ENCODE measurements at regions not wholly inside any gene's neighbourhood (a gene's known extent, or its start where the extent isn't known, plus 50 kb on each side); places are given as distances from the start of the nearest gene placed in this dataset.

- Histone ChIP-seq H3K4me3 (no peak overlapping the region), H3K27me3 (replicated peaks) (no peaks in the 10 kb centered on the region), H3K9me3 (replicated peaks) (no peaks in the 10 kb centered on the region), H3K4me1 (replicated peaks) (peaks cover 30% of the 10 kb centered on the region), H3K27ac (peak overlapping the region; percentile 78), H3K36me3 (no peaks in the 10 kb centered on the region)
- peak; percentile 50 to 80 for DNase-seq (ENCODE audit: low read depth in 1 of 2, low spot score in 2 of 2)
Observed at GRCh38 chr9:81833563-81834345, 94.5 kb upstream of the SPATA31D4 start.

- Histone ChIP-seq H3K36me3 (no peaks in the 10 kb centered on the region), H3K27me3 (replicated peaks) (no peaks in the 10 kb centered on the region), H3K27ac (no peak overlapping the region), H3K4me1 (replicated peaks) (peaks cover 16% of the 10 kb centered on the region), H3K4me3 (no peak overlapping the region), H3K9me3 (replicated peaks) (no peaks in the 10 kb centered on the region)
- no peak for DNase-seq (ENCODE audit: low read depth in 1 of 2, low spot score in 2 of 2)
Observed at GRCh38 chr9:81841333-81841732, 86.9 kb upstream of the SPATA31D4 start.

GRCh38 chr9:81844131-81844567 lies 84.1 kb upstream of the SPATA31D4 start:
- Histone ChIP-seq H3K4me3 (no peak overlapping the region), H3K27me3 (replicated peaks) (no peaks in the 10 kb centered on the region), H3K27ac (no peak overlapping the region), H3K9me3 (replicated peaks) (no peaks in the 10 kb centered on the region), H3K4me1 (replicated peaks) (peaks cover 32% of the 10 kb centered on the region), H3K36me3 (no peaks in the 10 kb centered on the region)
- no peak for DNase-seq (ENCODE audit: low read depth in 1 of 2, low spot score in 2 of 2)

GRCh38 chr9:81847181-81847915 lies 80.9 kb upstream of the SPATA31D4 start:
- H3K4me3 ChIP-seq: no peak overlapping the region
- no peaks in the 10 kb centered on the region for H3K27me3 ChIP-seq (replicated peaks)

GRCh38 chr9:81848472-81848871 lies 79.8 kb upstream of the SPATA31D4 start:
- Histone ChIP-seq H3K4me1 (replicated peaks) (peaks cover 28% of the 10 kb centered on the region), H3K27ac (peak overlapping the region; percentile 27; the same call in 1 of the 2 replicates), H3K27me3 (replicated peaks) (no peaks in the 10 kb centered on the region), H3K36me3 (no peaks in the 10 kb centered on the region), H3K9me3 (replicated peaks) (no peaks in the 10 kb centered on the region), H3K4me3 (no peak overlapping the region)
- peak in 1 of 2 experiments; percentile 44 for DNase-seq (ENCODE audit: low read depth in 1 of 2, low spot score in 2 of 2)

More at GRCh38 chr9:81847181-81847915, 80.9 kb upstream of the SPATA31D4 start:
- no peak overlapping the region for H3K27ac ChIP-seq
- no peak for DNase-seq (ENCODE audit: low read depth in 1 of 2, low spot score in 2 of 2)
- no peaks in the 10 kb centered on the region for H3K36me3 ChIP-seq
- no peaks in the 10 kb centered on the region for H3K9me3 ChIP-seq (replicated peaks)
- peaks cover 36% of the 10 kb centered on the region for H3K4me1 ChIP-seq (replicated peaks)

- peaks cover 26% of the 10 kb centered on the region for H3K4me1 ChIP-seq (replicated peaks)
- no peak overlapping the region for H3K27ac ChIP-seq
- no peak for DNase-seq (ENCODE audit: low read depth in 1 of 2, low spot score in 2 of 2)
- no peaks in the 10 kb centered on the region for H3K36me3 ChIP-seq
- H3K27me3 ChIP-seq (replicated peaks): no peaks in the 10 kb centered on the region
- no peaks in the 10 kb centered on the region for H3K9me3 ChIP-seq (replicated peaks)
- no peak overlapping the region for H3K4me3 ChIP-seq
Observed at GRCh38 chr9:81849631-81850259, 78.5 kb upstream of the SPATA31D4 start.

GRCh38 chr9:81850724-81851123 lies 77.5 kb upstream of the SPATA31D4 start:
- no peak overlapping the region for H3K27ac ChIP-seq
- H3K36me3 ChIP-seq: no peaks in the 10 kb centered on the region
- no peaks in the 10 kb centered on the region for H3K27me3 ChIP-seq (replicated peaks)
- peaks cover 34% of the 10 kb centered on the region for H3K4me1 ChIP-seq (replicated peaks)
- no peaks in the 10 kb centered on the region for H3K9me3 ChIP-seq (replicated peaks)
- DNase-seq (ENCODE audit: low read depth in 1 of 2, low spot score in 2 of 2): no peak
- no peak overlapping the region for H3K4me3 ChIP-seq

GRCh38 chr9:81851340-81851739 lies 76.9 kb upstream of the SPATA31D4 start:
- peaks cover 39% of the 10 kb centered on the region for H3K4me1 ChIP-seq (replicated peaks)
- H3K36me3 ChIP-seq: no peaks in the 10 kb centered on the region
- no peaks in the 10 kb centered on the region for H3K9me3 ChIP-seq (replicated peaks)
- no peak overlapping the region for H3K4me3 ChIP-seq
- H3K27ac ChIP-seq: no peak overlapping the region
- H3K27me3 ChIP-seq (replicated peaks): no peaks in the 10 kb centered on the region
- no peak for DNase-seq (ENCODE audit: low read depth in 1 of 2, low spot score in 2 of 2)

GRCh38 chr9:81852820-81853219 lies 75.4 kb upstream of the SPATA31D4 start:
- no peak overlapping the region for H3K27ac ChIP-seq
- no peaks in the 10 kb centered on the region for H3K9me3 ChIP-seq (replicated peaks)
- peaks cover 36% of the 10 kb centered on the region for H3K4me1 ChIP-seq (replicated peaks)
- no peak for DNase-seq (ENCODE audit: low read depth in 1 of 2, low spot score in 2 of 2)
- no peaks in the 10 kb centered on the region for H3K36me3 ChIP-seq
- H3K27me3 ChIP-seq (replicated peaks): no peaks in the 10 kb centered on the region
- H3K4me3 ChIP-seq: no peak overlapping the region

GRCh38 chr9:81855538-81855937 lies 72.7 kb upstream of the SPATA31D4 start:
- Histone ChIP-seq H3K36me3 (no peaks in the 10 kb centered on the region), H3K27me3 (replicated peaks) (no peaks in the 10 kb centered on the region), H3K4me1 (replicated peaks) (peaks cover 16% of the 10 kb centered on the region), H3K9me3 (replicated peaks) (no peaks in the 10 kb centered on the region), H3K4me3 (no peak overlapping the region), H3K27ac (peak overlapping the region; percentile 70)
- DNase-seq (ENCODE audit: low read depth in 1 of 2, low spot score in 2 of 2): peak in 1 of 2 experiments; percentile 75

GRCh38 chr9:81858657-81859430 lies 69.4 kb upstream of the SPATA31D4 start:
- Histone ChIP-seq H3K4me1 (replicated peaks) (peaks cover 21% of the 10 kb centered on the region), H3K27me3 (replicated peaks) (no peaks in the 10 kb centered on the region), H3K27ac (no peak overlapping the region), H3K36me3 (no peaks in the 10 kb centered on the region), H3K4me3 (no peak overlapping the region), H3K9me3 (replicated peaks) (no peaks in the 10 kb centered on the region)
- DNase-seq (ENCODE audit: low read depth in 1 of 2, low spot score in 2 of 2): no peak

- no peak for DNase-seq (ENCODE audit: low read depth in 1 of 2, low spot score in 2 of 2)
- Histone ChIP-seq H3K27me3 (replicated peaks) (no peaks in the 10 kb centered on the region), H3K9me3 (replicated peaks) (no peaks in the 10 kb centered on the region), H3K4me3 (no peak overlapping the region), H3K27ac (no peak overlapping the region), H3K36me3 (no peaks in the 10 kb centered on the region), H3K4me1 (replicated peaks) (peaks cover 11% of the 10 kb centered on the region)
Observed at GRCh38 chr9:81860581-81860980, 67.6 kb upstream of the SPATA31D4 start.

- no peak overlapping the region for H3K27ac ChIP-seq
- DNase-seq (ENCODE audit: low read depth in 1 of 2, low spot score in 2 of 2): no peak
- H3K27me3 ChIP-seq (replicated peaks): no peaks in the 10 kb centered on the region
- no peak overlapping the region for H3K4me3 ChIP-seq
- H3K4me1 ChIP-seq (replicated peaks): peaks cover 5% of the 10 kb centered on the region; the same call in 1 of the 2 replicates
- H3K36me3 ChIP-seq: no peaks in the 10 kb centered on the region
- H3K9me3 ChIP-seq (replicated peaks): no peaks in the 10 kb centered on the region
Observed at GRCh38 chr9:81861644-81862043, 66.6 kb upstream of the SPATA31D4 start.

All from SJSA1 (cell line).